Loucy (cell line): ENCODE measurements at regions not wholly inside any gene's neighbourhood (a gene's known extent, or its start where the extent isn't known, plus 50 kb on each side); places are given as distances from the start of the nearest gene placed in this dataset.

Experiments used
- H2AFZ ChIP-seq: fragments of 200-600 bp; sonication (generic); 2 replicates; pipeline ENCODE4 v1.6.0; 2016; ENCODE audit warnings: antibody characterized with exemption, mild to moderate bottlenecking, low read length, moderate library complexity
- H3F3A ChIP-seq: fragments of 200-600 bp; 2 replicates; pipeline ENCODE4 v1.6.0; 2016; ENCODE audit warnings: antibody characterized with exemption, low read depth, mild to moderate bottlenecking
- H3K27me3 ChIP-seq: fragments of 200-600 bp; sonication (generic); 2 replicates; pipeline ENCODE4 v1.6.1; 2014; ENCODE audit warnings: low read length, mild to moderate bottlenecking; ENCODE audit not compliant: insufficient read depth, poor library complexity, severe bottlenecking
- H3K36me3 ChIP-seq: fragments of 200-600 bp; sonication (generic); 2 replicates; pipeline ENCODE4 v1.6.1; 2016; ENCODE audit warnings: low read length; ENCODE audit not compliant: insufficient read depth
- H3K4me1 ChIP-seq: fragments of 200-600 bp; sonication (generic); 2 replicates; pipeline ENCODE4 v1.5.1; 2014; ENCODE audit warnings: low read length, mild to moderate bottlenecking; ENCODE audit not compliant: insufficient read depth, poor library complexity, severe bottlenecking
- H3K4me2 ChIP-seq: fragments of 200-600 bp; sonication (generic); 2 replicates; pipeline ENCODE4 v1.6.0; 2014; ENCODE audit warnings: antibody characterized with exemption, low read length, low read depth, mild to moderate bottlenecking; ENCODE audit not compliant: poor library complexity, severe bottlenecking
- H3K4me3 ChIP-seq: fragments of 200-600 bp; sonication (generic); 2 replicates; pipeline ENCODE4 v1.5.1; 2014; ENCODE audit warnings: low read length, mild to moderate bottlenecking, mixed read lengths; ENCODE audit not compliant: poor library complexity, severe bottlenecking
- H3K79me2 ChIP-seq: fragments of 200-600 bp; sonication (generic); 2 replicates; pipeline ENCODE4 v1.6.1; 2014; ENCODE audit warnings: low read length; ENCODE audit not compliant: insufficient read depth
- H3K9ac ChIP-seq: fragments of 200-600 bp; sonication (generic); 2 replicates; pipeline ENCODE4 v1.6.0; 2014; ENCODE audit warnings: mild to moderate bottlenecking, low read depth, low read length, moderate library complexity; ENCODE audit not compliant: poor library complexity, severe bottlenecking
- H3K9me2 ChIP-seq: fragments of 200-600 bp; sonication (generic); replicated peaks from 2 replicates; pipeline ENCODE4 v1.6.1; 2016; ENCODE audit warnings: low read depth, low read length, mixed read lengths
- H3K9me3 ChIP-seq: fragments of 200-600 bp; sonication (generic); 2 replicates; pipeline ENCODE4 v1.6.1; 2014; ENCODE audit warnings: mild to moderate bottlenecking, antibody characterized with exemption, low read length, low read depth; ENCODE audit not compliant: insufficient read depth
- H4K20me1 ChIP-seq: fragments of 200-600 bp; sonication (generic); 2 replicates; pipeline ENCODE4 v1.6.0; 2014; ENCODE audit warnings: antibody characterized with exemption, low read length, mild to moderate bottlenecking; ENCODE audit not compliant: insufficient read depth, poor library complexity, severe bottlenecking
- EZH2phosphoT487 ChIP-seq: fragments of 200-600 bp; IDR thresholded peaks from 2 replicates; pipeline ENCODE4 v1.6.1; 2018; ENCODE audit warnings: antibody characterized with exemption, mild to moderate bottlenecking, moderate library complexity, borderline replicate concordance
- TF ChIP-seq, protein P1 (sequence below): fragments of 200-600 bp; sonication (generic); conservative IDR thresholded peaks from 2 replicates; pipeline ENCODE4 v1.5.1; 2014; ENCODE audit warnings: mild to moderate bottlenecking, antibody characterized with exemption, low read length

DNA sequence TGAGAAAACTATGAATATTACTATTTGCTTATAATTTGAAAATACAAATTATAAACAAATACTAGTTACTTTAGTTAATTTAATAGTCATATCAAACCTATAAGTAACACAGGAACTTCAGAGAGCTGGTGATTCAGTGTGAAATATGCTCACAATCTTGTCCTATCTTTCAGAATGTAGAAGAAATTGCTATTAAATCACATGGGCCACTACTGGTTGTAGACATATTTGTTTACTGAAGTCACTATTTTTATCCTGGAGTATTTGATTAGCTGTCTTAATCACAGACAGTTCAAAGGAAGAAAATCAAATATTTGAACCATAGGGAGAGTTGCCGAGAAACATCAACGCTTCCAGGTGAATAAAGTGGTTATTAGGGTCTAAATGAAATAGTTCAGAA, 187.6 kb upstream of the ANO3 start:
- H3F3A ChIP-seq = no peaks in the 10 kb centered on the region
- no peak overlapping the region for H3K4me3 ChIP-seq
- no peak overlapping the region for H3K9ac ChIP-seq
- no peak overlapping the region for H3K4me2 ChIP-seq
- H3K36me3 ChIP-seq = no peaks in the 10 kb centered on the region
- no peak for TF ChIP-seq EZH2phosphoT487
- TF ChIP-seq, protein P1, sequence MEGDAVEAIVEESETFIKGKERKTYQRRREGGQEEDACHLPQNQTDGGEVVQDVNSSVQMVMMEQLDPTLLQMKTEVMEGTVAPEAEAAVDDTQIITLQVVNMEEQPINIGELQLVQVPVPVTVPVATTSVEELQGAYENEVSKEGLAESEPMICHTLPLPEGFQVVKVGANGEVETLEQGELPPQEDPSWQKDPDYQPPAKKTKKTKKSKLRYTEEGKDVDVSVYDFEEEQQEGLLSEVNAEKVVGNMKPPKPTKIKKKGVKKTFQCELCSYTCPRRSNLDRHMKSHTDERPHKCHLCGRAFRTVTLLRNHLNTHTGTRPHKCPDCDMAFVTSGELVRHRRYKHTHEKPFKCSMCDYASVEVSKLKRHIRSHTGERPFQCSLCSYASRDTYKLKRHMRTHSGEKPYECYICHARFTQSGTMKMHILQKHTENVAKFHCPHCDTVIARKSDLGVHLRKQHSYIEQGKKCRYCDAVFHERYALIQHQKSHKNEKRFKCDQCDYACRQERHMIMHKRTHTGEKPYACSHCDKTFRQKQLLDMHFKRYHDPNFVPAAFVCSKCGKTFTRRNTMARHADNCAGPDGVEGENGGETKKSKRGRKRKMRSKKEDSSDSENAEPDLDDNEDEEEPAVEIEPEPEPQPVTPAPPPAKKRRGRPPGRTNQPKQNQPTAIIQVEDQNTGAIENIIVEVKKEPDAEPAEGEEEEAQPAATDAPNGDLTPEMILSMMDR = no peak
- no peaks in the 10 kb centered on the region for H3K9me3 ChIP-seq
- H4K20me1 ChIP-seq = no peaks in the 10 kb centered on the region
- H2AFZ ChIP-seq = no peak overlapping the region
- no peaks in the 10 kb centered on the region for H3K27me3 ChIP-seq
- H3K9me2 ChIP-seq = no peaks in the 10 kb centered on the region
- H3K4me1 ChIP-seq = no peaks in the 10 kb centered on the region
- H3K79me2 ChIP-seq = no peaks in the 10 kb centered on the region

DNA sequence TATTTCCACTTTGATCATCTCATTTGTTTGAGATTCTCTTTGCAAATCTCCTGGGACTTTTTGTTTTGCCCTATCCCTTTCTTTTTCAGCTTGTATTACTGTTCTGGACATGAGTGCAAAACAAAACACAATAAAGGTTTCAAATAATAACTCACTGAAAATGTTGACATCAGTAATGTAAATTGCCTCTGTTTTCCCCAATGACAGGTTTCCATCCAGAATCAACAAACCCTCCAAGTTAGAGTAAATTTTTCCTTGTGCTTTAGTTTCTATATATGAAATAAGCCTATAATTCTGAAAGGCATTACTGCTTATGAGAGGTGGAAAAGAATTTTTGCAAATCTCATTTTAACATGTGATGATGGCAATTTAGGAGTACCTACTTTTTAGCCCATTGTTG, 187.0 kb upstream of the ANO3 start:
- Histone ChIP-seq H3K4me1 (no peaks in the 10 kb centered on the region), H4K20me1 (no peaks in the 10 kb centered on the region), H3K4me2 (no peak overlapping the region), H3K9me3 (no peaks in the 10 kb centered on the region), H3K4me3 (no peak overlapping the region), H3K27me3 (no peaks in the 10 kb centered on the region), H3K9ac (no peak overlapping the region), H3K9me2 (no peaks in the 10 kb centered on the region), H2AFZ (no peak overlapping the region), H3K79me2 (no peaks in the 10 kb centered on the region), H3F3A (no peaks in the 10 kb centered on the region), H3K36me3 (no peaks in the 10 kb centered on the region)
- TF ChIP-seq, protein P1 = no peak
- no peak for TF ChIP-seq EZH2phosphoT487

DNA sequence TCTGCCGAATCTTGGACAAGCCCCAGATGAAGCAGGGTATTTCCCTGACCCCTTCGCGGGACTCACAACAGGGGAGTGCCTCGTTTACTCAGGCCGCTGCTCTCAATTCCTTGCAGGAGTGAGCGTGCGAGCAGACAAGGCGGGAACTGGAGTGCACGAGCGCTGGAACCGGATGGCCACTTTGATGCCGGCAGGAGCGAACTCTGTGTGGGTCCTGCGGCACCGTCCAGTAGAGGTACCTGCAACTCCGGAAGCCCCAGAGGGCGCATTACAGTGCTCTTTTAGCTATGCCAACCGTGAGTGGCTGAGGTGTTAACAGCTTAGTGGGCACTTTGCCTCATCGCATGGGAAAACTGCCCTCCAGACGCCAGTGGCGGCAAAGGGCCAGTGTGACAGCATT, 182.3 kb upstream of the ANO3 start:
- Histone ChIP-seq H3K4me3 (no peak overlapping the region), H4K20me1 (no peaks in the 10 kb centered on the region), H3K4me2 (no peak overlapping the region), H3K9me2 (no peaks in the 10 kb centered on the region), H3K4me1 (no peaks in the 10 kb centered on the region), H3K36me3 (no peaks in the 10 kb centered on the region), H2AFZ (no peak overlapping the region), H3K27me3 (no peaks in the 10 kb centered on the region), H3K79me2 (no peaks in the 10 kb centered on the region), H3K9ac (no peak overlapping the region), H3K9me3 (no peaks in the 10 kb centered on the region; the same call in 1 of the 2 replicates), H3F3A (no peaks in the 10 kb centered on the region)
- no peak for TF ChIP-seq EZH2phosphoT487
- TF ChIP-seq, protein P1 = no peak
